ENCODE measurements at regions not wholly inside any gene's neighbourhood (a gene's known extent, or its start where the extent isn't known, plus 50 kb on each side); places are given as distances from the start of the nearest gene placed in this dataset.

- no peak overlapping the region for H3K4me3 ChIP-seq
- TF ChIP-seq, protein P1, sequence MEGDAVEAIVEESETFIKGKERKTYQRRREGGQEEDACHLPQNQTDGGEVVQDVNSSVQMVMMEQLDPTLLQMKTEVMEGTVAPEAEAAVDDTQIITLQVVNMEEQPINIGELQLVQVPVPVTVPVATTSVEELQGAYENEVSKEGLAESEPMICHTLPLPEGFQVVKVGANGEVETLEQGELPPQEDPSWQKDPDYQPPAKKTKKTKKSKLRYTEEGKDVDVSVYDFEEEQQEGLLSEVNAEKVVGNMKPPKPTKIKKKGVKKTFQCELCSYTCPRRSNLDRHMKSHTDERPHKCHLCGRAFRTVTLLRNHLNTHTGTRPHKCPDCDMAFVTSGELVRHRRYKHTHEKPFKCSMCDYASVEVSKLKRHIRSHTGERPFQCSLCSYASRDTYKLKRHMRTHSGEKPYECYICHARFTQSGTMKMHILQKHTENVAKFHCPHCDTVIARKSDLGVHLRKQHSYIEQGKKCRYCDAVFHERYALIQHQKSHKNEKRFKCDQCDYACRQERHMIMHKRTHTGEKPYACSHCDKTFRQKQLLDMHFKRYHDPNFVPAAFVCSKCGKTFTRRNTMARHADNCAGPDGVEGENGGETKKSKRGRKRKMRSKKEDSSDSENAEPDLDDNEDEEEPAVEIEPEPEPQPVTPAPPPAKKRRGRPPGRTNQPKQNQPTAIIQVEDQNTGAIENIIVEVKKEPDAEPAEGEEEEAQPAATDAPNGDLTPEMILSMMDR (IDR thresholded peaks at IDR 0.05) = no peak
- DNase-seq (ENCODE audit: low spot score) = no peak
- H3K27ac ChIP-seq = no peak overlapping the region
Measured at GRCh38 chr5:175388531-175388930, 55.5 kb downstream of the DRD1 start.

- no peak for DNase-seq (ENCODE audit: low spot score)
- Histone ChIP-seq H3K4me3 (no peak overlapping the region), H3K27ac (no peak overlapping the region)
- TF ChIP-seq, protein P1 (IDR thresholded peaks at IDR 0.05) = no peak
Measured at GRCh38 chr5:175387144-175387543, 56.8 kb downstream of the DRD1 start.

DNA sequence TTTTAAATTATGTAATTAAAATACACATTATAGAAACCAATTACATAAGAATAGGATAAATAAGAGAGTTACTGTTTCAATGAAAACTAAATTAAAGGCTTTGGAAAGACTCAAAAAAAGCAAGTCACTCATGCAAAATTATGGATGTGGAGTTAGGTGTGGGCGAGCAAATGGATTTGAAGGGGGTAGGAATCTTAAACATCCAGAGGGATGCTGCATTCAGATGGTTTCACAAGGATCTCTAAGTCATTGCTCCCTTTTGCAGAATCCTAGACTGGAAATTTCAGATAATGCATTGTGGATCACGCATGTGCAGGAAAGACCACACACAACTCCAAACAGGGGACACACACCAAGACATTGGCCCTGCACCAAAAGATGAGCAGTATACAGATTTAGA lies 57.5 kb downstream of the DRD1 start:
- TF ChIP-seq, protein P1 (IDR thresholded peaks at IDR 0.05) = no peak
- no peak for DNase-seq (ENCODE audit: low spot score)
- H3K4me3 ChIP-seq = no peak overlapping the region
- no peak overlapping the region for H3K27ac ChIP-seq

DNA sequence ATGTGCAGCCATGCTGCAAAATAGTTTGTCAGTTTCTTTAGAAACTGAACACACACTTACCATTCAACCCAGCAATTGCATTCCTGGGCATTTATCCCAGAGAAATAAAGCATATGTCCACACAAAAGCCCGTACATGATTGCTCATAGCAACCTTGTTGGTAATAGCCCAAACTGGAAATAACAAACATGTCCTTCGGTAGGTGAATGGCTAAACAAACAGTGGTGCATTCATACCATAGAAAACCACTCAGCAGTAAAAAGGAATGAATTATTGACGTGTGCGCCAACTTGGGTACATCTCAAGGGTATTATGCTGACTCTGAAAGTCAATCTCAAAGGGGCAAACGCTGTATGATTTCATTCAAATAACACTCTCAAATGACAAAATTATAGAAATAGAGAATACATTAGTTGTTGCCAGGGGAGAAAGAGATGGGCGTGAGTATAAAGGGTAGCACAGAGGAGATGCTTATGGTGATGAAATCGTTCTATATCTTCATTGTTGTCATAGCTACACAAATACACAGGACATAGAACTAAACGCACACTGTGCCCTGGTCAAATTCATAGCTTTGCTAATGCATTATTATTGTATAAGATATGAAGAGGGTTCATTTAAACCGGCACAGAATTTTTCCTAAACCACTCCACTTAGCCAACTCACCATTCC lies 58.2 kb downstream of the DRD1 start:
- H3K27ac ChIP-seq = no peak overlapping the region
- no peak for DNase-seq (ENCODE audit: low spot score)
- TF ChIP-seq, protein P1 (IDR thresholded peaks at IDR 0.05) = no peak

GRCh38 chr5:175384724-175385552 lies 59.0 kb downstream of the DRD1 start:
- no peak for DNase-seq (ENCODE audit: low spot score)
- no peak overlapping the region for H3K4me3 ChIP-seq
- no peak overlapping the region for H3K27ac ChIP-seq
- TF ChIP-seq, protein P1 (IDR thresholded peaks at IDR 0.05) = no peak

More for the DNA sequence above, 58.2 kb downstream of the DRD1 start:
- H3K4me3 ChIP-seq = no peak overlapping the region

- DNase-seq (ENCODE audit: low spot score) = no peak
- no peak overlapping the region for H3K4me3 ChIP-seq
- H3K27ac ChIP-seq = no peak overlapping the region
- TF ChIP-seq, protein P1 (IDR thresholded peaks at IDR 0.05) = no peak
Measured at GRCh38 chr5:175383350-175383749, 60.6 kb downstream of the DRD1 start.

GRCh38 chr5:175382171-175382570 lies 61.8 kb downstream of the DRD1 start:
- Histone ChIP-seq H3K4me3 (no peak overlapping the region), H3K27ac (no peak overlapping the region)
- TF ChIP-seq, protein P1 (IDR thresholded peaks at IDR 0.05) = no peak
- no peak for DNase-seq (ENCODE audit: low spot score)

Data from coronary artery (tissue), 2 donors.